ENCODE measurements at regions not wholly inside any gene's neighbourhood (a gene's known extent, or its start where the extent isn't known, plus 50 kb on each side); places are given as distances from the start of the nearest gene placed in this dataset.

- H3K4me3 ChIP-seq, result no peak overlapping the region
- H3K36me3 ChIP-seq, result no peaks in the 10 kb centered on the region
- intact Hi-C loops (cut with DNase I), result no loop called here
- H3K27me3 ChIP-seq, result no peaks in the 10 kb centered on the region
- no peak for DNase-seq (ENCODE audit: extremely low spot score)
- no peak overlapping the region for H3K27ac ChIP-seq (replicated peaks in 1 of 4)
- H3K9me3 ChIP-seq, result no peaks in the 10 kb centered on the region
- WGBS, result 73% methylated on average over 3 of the region's 3 CpGs
- TF ChIP-seq, protein P1, sequence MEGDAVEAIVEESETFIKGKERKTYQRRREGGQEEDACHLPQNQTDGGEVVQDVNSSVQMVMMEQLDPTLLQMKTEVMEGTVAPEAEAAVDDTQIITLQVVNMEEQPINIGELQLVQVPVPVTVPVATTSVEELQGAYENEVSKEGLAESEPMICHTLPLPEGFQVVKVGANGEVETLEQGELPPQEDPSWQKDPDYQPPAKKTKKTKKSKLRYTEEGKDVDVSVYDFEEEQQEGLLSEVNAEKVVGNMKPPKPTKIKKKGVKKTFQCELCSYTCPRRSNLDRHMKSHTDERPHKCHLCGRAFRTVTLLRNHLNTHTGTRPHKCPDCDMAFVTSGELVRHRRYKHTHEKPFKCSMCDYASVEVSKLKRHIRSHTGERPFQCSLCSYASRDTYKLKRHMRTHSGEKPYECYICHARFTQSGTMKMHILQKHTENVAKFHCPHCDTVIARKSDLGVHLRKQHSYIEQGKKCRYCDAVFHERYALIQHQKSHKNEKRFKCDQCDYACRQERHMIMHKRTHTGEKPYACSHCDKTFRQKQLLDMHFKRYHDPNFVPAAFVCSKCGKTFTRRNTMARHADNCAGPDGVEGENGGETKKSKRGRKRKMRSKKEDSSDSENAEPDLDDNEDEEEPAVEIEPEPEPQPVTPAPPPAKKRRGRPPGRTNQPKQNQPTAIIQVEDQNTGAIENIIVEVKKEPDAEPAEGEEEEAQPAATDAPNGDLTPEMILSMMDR (IDR thresholded peaks at IDR 0.05), result no peak
- TF ChIP-seq POLR2AphosphoS5 (IDR thresholded peaks at IDR 0.05), result no peak
- TF ChIP-seq POLR2A (IDR thresholded peaks at IDR 0.05; ENCODE audit: low read depth), result no peak
- no peak for TF ChIP-seq EP300 (IDR thresholded peaks at IDR 0.05)
- H3K4me1 ChIP-seq, result no peaks in the 10 kb centered on the region
Measured at GRCh38 chr4:100079264-100079663, 111.0 kb downstream of the DDIT4L start.

- Histone ChIP-seq H3K4me3 (no peak overlapping the region), H3K27me3 (no peaks in the 10 kb centered on the region), H3K36me3 (no peaks in the 10 kb centered on the region), H3K27ac (replicated peaks in 1 of 4) (no peak overlapping the region), H3K9me3 (no peaks in the 10 kb centered on the region), H3K4me1 (no peaks in the 10 kb centered on the region)
- intact Hi-C loops (cut with DNase I), result no loop called here
- TF ChIP-seq, protein P1 (IDR thresholded peaks at IDR 0.05), result no peak
- no peak for TF ChIP-seq EP300 (IDR thresholded peaks at IDR 0.05)
- TF ChIP-seq POLR2A (IDR thresholded peaks at IDR 0.05; ENCODE audit: low read depth), result no peak
- TF ChIP-seq POLR2AphosphoS5 (IDR thresholded peaks at IDR 0.05), result no peak
- no peak for DNase-seq (ENCODE audit: extremely low spot score)
Measured at GRCh38 chr4:100076753-100077152, 113.5 kb downstream of the DDIT4L start.

GRCh38 chr4:100075486-100076270, 114.6 kb downstream of the DDIT4L start:
- 47% methylated on average over 2 of the region's 2 CpGs for WGBS
- DNase-seq (ENCODE audit: extremely low spot score), result no peak
- intact Hi-C loops (cut with DNase I), result no loop called here

DNA sequence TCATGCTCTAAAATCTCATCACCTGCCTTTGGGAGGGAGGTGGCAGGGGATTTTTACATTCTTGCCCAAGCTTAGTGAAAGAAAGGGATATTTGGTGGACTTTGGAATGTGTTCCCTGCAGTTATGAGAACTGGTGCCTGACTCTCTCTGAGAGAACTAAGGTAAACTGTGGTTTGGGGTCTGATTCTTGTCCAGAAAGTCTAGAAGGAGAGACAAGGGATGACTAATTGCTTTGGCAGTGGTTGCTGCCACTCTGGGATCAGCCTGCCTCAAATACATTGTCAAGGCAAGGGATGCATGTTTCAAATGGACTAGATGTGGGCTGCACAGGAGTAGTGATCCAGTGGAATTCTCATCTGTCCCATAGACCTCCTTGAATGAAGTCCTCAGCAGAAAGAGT, 115.2 kb downstream of the DDIT4L start:
- TF ChIP-seq EP300 (IDR thresholded peaks at IDR 0.05) (no peak), POLR2AphosphoS5 (IDR thresholded peaks at IDR 0.05) (no peak), POLR2A (IDR thresholded peaks at IDR 0.05; ENCODE audit: low read depth) (no peak)
- TF ChIP-seq, protein P1 (IDR thresholded peaks at IDR 0.05), result no peak
- Histone ChIP-seq H3K36me3 (no peaks in the 10 kb centered on the region), H3K27me3 (no peaks in the 10 kb centered on the region), H3K4me3 (no peak overlapping the region), H3K4me1 (no peaks in the 10 kb centered on the region), H3K9me3 (no peaks in the 10 kb centered on the region), H3K27ac (replicated peaks in 1 of 4) (no peak overlapping the region)
- DNase-seq (ENCODE audit: extremely low spot score), result no peak
- intact Hi-C loops (cut with DNase I), result no loop called here

More at GRCh38 chr4:100075486-100076270, 114.6 kb downstream of the DDIT4L start:
- Histone ChIP-seq H3K27ac (replicated peaks in 1 of 4) (no peak overlapping the region), H3K4me1 (no peaks in the 10 kb centered on the region), H3K27me3 (no peaks in the 10 kb centered on the region), H3K9me3 (no peaks in the 10 kb centered on the region), H3K4me3 (no peak overlapping the region), H3K36me3 (no peaks in the 10 kb centered on the region)
- TF ChIP-seq POLR2A (IDR thresholded peaks at IDR 0.05; ENCODE audit: low read depth), result no peak

DNA sequence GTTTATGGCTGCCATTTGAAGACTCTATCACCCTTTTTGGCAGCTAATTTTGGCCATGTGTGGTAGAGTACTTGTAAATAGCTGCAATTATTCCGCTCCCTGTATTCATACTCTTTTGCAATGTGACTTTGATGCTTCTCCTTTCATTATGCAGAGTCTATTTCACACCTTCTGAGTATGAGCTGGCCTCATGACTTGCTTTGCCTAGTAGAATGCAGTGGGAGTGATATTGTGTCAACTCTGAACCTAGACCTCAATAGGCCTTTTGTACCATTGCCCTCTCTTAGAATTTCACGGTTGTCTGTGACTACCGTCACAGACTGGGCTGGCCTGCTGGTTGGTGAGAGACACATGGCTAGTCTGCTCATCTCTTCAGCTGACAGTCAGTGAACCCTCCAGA, 118.8 kb downstream of the DDIT4L start:
- 93% methylated on average over 3 of the region's 3 CpGs for WGBS
- no peak overlapping the region for H3K4me3 ChIP-seq
- DNase-seq (ENCODE audit: extremely low spot score), result no peak
- intact Hi-C loops (cut with DNase I), result no loop called here
- H3K27me3 ChIP-seq, result no peaks in the 10 kb centered on the region
- no peaks in the 10 kb centered on the region for H3K9me3 ChIP-seq
- TF ChIP-seq POLR2A (IDR thresholded peaks at IDR 0.05; ENCODE audit: low read depth), result no peak
- TF ChIP-seq POLR2AphosphoS5 (IDR thresholded peaks at IDR 0.05), result no peak
- TF ChIP-seq, protein P1 (IDR thresholded peaks at IDR 0.05), result no peak
- no peak for TF ChIP-seq EP300 (IDR thresholded peaks at IDR 0.05)
- H3K36me3 ChIP-seq, result no peaks in the 10 kb centered on the region
- no peak overlapping the region for H3K27ac ChIP-seq (replicated peaks in 1 of 4)
- H3K4me1 ChIP-seq, result no peaks in the 10 kb centered on the region
